Stimulated activated CD4-positive, alpha-beta T cell treated with anti-CD3 and anti-CD28 coated beads, Interleukin-4, amount 100 ng/mL, for 24 hours (primary cell): ENCODE measurements at regions not wholly inside any gene's neighbourhood (a gene's known extent, or its start where the extent isn't known, plus 50 kb on each side); places are given as distances from the start of the nearest gene placed in this dataset.

ENCODE experiments used
- DNase-seq: peaks from one replicate; pipeline ENCODE4 v3.0.0-alpha.2; 2020

- no peak for DNase-seq
Measured at GRCh38 chr7:45359776-45360175, 202.2 kb downstream of the RAMP3 start.

- no peak for DNase-seq
Measured at GRCh38 chr7:45363669-45364068, 206.1 kb downstream of the RAMP3 start.

DNA sequence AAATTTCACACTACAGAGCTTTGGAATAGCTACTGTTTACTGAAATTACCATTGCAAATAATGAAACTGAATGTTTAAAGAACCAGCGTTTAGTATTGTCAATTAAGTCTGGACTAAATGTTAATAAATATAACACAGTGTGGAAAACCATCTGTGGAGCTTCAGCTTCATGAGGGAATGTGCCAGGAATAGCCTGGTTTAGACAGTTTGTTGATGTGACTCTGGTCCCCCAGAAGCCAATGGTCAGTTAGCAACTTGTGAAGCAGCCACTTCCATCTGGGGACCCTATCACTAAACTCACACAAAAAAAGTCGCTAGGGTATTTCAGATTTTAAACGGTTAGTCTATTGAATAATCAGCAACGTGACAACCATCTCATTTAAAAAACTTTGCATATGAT, 207.8 kb downstream of the RAMP3 start:
- DNase-seq = no peak

DNA sequence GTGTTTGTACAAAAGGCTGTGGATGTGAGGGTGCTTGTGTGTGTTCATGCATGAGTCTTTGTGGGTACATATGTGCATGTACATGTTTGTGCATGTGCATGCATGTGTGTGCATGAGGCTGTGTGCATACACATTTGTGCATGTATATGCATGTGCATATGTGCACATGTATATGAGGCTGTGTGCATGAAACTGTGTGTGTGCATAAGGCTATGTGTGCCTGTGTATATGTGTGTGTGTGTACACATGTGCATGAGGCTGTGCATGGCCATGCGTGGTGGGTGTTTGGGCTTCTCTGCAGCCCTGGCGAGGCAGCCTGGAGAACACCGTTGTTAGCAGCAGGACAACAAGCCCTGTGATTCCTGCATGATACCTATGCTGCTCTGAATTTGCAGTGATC, 207.7 kb upstream of the ADCY1 start:
- no peak for DNase-seq

DNA sequence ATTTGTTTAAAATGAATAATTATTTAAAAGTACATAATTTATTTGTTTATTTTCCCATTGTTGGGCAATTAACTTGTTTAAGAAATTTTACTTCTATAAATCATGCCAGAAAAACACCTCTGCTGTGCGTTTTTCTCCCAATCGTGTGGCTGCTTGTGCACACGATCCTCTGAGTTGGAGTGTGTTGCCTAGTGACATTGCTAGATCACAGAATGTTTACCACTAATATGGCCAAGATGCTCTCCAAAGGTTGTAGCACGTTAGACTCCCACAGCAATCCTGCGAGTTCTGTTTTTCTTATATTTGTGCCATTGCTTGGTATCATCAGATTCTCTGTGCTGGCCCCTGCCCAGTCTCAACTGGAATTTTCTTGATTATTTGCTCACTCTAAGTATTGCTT, 207.1 kb upstream of the ADCY1 start:
- DNase-seq = no peak

DNA sequence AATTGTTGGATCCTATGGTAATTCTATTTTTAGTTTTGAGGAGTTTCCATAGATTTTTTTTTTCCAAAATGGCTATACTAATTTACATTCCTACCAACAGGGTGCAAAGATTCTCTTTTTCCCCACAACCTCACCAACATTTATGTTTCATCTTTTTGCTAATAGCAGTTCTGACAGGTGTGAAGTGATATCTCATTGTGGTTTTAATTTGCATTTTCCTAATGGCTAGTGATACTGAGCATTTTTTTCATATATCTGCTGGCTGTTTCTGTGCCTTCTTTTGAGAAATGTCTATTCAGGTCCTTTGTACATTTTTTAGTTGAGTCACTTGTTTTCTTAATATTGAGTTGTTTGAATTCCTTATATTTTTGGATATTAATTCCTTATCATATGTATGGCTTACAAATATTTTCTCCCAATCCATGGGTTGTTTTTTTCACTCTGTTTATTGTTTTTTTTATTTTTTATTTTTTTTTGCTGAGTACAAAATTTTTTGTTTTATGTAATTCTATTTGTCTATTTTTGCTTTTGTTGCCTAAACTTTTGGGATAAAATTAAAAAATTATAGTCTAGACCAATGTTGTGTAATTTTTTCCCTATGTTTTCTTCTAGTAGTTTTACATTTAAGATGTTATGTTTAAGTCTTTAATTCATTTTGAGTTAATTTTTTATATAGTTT, 205.9 kb upstream of the ADCY1 start:
- no peak for DNase-seq

DNA sequence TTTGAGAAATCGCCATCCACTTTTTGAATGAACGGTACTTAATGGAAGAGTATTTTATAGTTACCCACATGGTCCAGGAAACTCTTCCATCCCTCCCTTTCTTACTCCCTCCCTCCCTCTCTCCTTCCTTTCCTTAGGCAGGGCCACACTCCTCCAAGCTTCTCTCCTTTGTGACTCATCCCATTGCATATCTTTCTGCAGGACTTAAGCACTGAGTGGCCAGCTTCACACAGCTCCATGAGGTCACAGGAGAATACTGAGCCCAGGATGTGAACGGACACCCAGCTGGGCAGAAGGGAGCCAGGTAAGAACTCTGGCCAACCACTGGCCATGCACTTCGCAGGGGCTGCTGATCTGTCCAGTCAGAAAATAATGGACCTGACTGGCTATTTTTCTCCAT, 189.7 kb upstream of the ADCY1 start:
- DNase-seq = no peak

GRCh38 chr7:45387837-45388236, 186.3 kb upstream of the ADCY1 start:
- DNase-seq = no peak

DNA sequence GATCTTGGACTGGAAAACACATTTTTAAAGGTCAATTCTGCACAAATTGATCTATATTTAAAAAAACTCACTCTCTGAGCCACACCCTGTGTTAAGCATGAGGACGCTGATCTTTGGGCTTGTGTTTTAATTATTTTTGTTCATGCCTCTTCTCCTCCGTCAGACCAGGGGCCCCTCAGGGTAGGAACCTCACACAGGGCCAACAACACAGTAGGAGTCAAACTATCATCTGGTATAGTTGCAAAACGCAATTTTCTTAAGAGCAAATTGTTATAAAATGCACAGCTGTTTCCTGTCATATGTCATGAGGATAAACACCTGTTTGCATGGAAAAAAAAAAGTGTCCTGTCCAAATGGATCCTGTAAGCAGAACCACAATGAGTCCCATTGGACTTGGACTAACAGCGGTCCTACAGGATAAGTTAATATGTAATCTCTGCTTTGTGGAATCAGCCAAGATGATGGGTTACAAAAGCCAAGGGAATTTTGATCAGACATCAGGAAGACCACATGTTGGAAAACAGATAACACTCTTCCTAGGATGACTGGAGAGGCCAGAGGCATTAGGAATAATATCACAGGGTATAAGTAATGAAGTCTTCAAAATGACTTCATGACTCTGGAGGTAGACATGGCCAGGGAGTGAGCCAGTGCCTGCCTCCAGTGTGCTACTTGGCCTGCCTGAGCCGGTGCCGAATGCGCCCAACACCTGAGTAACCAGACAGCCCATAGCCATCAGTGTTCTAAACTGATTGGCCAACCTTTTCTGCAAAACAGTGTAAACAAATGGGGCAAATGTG, 184.9 kb upstream of the ADCY1 start:
- DNase-seq = no peak

DNA sequence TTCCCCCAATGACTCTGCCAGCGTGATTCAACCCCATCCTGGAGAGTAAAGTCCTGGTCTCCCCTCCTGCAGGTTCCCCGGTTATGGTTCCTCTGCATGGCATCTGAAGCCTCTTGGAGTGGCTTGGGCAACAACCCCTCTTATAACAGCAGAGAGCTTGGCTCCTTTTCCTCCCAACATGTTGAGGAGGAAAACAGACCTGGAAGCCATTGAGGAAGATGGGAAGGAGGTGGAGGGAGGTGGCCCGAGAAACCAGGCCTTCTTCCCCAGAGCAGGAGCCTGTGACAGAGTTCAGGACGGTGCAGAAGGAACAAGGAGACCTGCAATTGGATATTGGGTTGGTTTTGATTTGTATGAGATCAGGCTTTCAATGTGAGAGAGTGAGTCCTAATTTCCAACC, 184.0 kb upstream of the ADCY1 start:
- DNase-seq = no peak

- DNase-seq = no peak
Measured at GRCh38 chr7:45390731-45391130, 183.4 kb upstream of the ADCY1 start.

DNA sequence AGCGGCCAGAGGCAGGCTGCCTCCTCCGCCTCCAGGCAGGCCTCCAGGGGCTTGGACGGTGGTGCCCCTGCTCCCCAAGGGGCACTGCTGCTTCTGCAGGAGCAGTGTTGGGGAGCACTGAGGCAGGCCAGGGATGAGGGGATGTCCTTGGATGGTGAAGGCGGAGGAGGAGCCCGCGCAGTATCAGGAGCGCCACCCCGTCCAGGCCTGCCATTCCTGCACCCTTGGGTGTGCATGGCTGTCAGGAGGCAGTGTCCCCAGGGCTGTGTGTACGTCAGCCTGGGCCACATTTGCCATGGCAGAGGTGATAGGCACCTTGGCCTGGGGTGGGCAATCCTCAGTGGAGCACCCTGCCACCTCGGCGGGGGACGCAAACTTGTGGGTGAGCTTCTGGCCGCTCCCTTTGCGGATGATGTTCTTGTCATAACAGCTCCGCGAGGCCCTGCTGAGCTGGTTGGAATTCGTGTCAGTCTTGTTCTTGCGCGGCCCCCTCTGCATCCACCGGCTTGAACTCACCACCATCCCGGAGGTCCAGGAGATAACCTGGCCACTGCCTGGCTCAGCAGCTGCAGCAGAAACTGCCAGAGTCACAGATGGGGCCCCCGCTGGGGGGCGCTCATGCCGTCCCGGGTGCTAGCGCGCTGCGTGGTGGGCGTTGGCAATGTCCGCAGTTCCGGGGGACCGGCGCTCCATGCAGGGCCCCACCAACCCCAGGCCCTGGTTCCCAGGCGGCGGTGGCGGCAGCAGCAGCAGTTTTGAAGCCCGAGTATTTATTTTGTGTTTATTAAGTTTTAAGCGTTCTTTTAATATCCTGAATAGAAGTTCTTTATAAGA, 182.3 kb upstream of the ADCY1 start:
- no peak for DNase-seq

DNA sequence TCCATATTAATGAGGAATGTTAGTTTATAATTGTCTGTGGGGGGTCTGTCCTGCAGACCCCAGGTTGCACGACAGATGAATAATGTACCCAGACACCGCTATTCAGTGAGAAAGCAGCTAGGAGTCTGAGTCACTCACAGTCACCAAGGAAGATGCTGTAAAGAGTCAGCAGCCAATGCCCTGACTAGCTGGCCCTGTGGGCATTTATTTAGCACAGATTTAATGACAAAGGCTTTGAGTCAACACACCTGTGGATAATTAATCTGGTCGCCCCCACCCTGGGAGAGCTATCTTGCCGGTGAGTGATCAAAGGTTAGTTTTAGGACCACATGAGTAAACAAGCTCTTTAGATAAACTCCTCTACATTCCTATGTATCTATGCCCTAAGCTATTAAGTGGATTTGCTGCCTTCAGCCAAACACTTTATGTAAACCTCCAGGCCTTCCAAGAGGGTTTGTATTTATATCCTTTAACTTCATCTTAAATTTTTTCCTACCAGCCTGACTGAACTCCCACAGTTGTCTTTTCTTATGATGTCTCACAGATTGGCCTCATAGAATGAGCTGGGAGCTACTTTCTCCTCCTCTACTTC, 180.0 kb upstream of the ADCY1 start:
- DNase-seq = no peak

GRCh38 chr7:45399069-45399468, 175.1 kb upstream of the ADCY1 start:
- DNase-seq = no peak

GRCh38 chr7:45400680-45401079, 173.5 kb upstream of the ADCY1 start:
- no peak for DNase-seq

GRCh38 chr7:45401155-45401554, 173.0 kb upstream of the ADCY1 start:
- no peak for DNase-seq

GRCh38 chr7:45401851-45402250, 172.3 kb upstream of the ADCY1 start:
- DNase-seq = no peak

GRCh38 chr7:45402480-45403218, 171.5 kb upstream of the ADCY1 start:
- no peak for DNase-seq

DNA sequence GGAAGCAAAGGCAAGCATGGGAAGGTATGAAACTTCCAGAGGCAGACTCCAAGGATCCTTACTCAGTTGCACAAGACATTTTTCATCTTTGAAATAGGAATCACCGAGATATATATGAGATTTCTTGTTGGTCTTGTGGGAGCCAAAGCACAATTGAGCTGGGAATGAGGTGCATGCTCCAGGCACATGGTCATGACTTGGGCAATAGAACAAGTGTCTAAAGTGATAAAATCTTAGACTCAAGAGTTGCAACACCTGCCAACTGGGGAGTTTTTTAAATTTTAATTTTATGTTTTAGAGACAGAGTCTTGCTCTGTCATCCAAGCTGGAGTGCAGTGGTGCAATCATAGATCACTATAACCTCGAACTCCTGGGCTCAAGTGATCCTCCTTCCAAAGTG, 169.5 kb upstream of the ADCY1 start:
- no peak for DNase-seq

DNA sequence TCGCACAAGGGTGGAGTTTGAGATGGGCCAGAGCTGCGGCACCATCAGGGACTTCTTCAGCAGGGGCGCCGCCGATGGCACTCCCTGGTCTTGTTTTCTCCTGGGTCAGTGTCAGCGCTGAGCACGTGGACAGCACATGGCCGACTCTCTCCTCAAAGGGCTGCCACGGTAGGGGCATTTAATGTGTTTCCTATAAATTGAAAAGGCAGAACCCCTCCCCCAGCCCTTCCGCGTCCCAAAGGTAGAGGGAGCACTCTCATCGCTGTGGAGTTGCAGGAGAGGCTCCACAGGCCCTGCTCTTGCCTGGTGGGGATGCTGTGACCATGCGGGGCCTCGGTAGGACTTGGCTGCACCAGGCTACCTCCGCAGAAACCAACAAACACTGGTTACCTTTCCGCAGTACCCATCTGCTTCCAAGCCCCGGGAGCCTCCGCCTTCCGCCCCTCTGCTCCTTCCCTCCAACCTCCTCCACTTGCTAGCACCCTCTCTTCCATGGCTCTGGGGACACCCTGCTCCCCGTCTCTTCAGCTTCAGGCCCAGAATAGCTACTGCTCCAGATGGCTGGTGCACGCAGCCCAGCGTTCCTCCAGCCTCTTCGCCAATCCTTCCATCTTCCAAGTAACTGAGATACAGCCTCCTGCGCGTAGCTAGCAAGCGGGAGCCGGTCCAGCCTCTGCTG, 166.3 kb upstream of the ADCY1 start:
- no peak for DNase-seq

GRCh38 chr7:45408409-45408737, 165.8 kb upstream of the ADCY1 start:
- no peak for DNase-seq

- DNase-seq = no peak
Measured at GRCh38 chr7:45410893-45411292, 163.3 kb upstream of the ADCY1 start.
